Type B pancreatic cell (in vitro differentiated cells): ENCODE measurements at regions not wholly inside any gene's neighbourhood (a gene's known extent, or its start where the extent isn't known, plus 50 kb on each side); places are given as distances from the start of the nearest gene placed in this dataset.
"Not testable (repeated sequence)": the region's sequence is repeated elsewhere in the genome, so short reads cannot be mapped to it uniquely, and the experiment has no call there.

ENCODE experiments used
- DNase-seq: peaks from one replicate; pipeline ENCODE4 v3.0.0; 2021; ENCODE audit warnings: mixed read lengths; ENCODE audit not compliant: unreplicated experiment; ENCODE audit errors: extremely low spot score
- H3K27ac Mint-ChIP-seq: 2 replicates; pipeline ENCODE4 v1.8.0; 2021; ENCODE audit warnings: mild to moderate bottlenecking, mixed read lengths
- H3K27me3 Mint-ChIP-seq: 2 replicates; pipeline ENCODE4 v1.8.0; 2021; ENCODE audit warnings: mixed read lengths
- H3K36me3 Mint-ChIP-seq: 2 replicates; pipeline ENCODE4 v1.8.0; 2021; ENCODE audit warnings: mixed read lengths
- H3K4me1 Mint-ChIP-seq: one replicate; pipeline ENCODE4 v1.8.0; 2021; ENCODE audit warnings: mixed read lengths; ENCODE audit not compliant: unreplicated experiment
- H3K4me3 Mint-ChIP-seq: 2 replicates; pipeline ENCODE4 v1.8.0; 2021; ENCODE audit warnings: mild to moderate bottlenecking, mixed read lengths
- H3K9me3 Mint-ChIP-seq: 2 replicates; pipeline ENCODE4 v1.8.0; 2021; ENCODE audit warnings: mixed read lengths
- TF ChIP-seq, protein P1 (sequence below): fragments of 200-600 bp; sonication (generic); conservative IDR thresholded peaks from 2 replicates; pipeline ENCODE4 v1.5.0; 2021; ENCODE audit warnings: antibody characterized with exemption, mild to moderate bottlenecking

DNA sequence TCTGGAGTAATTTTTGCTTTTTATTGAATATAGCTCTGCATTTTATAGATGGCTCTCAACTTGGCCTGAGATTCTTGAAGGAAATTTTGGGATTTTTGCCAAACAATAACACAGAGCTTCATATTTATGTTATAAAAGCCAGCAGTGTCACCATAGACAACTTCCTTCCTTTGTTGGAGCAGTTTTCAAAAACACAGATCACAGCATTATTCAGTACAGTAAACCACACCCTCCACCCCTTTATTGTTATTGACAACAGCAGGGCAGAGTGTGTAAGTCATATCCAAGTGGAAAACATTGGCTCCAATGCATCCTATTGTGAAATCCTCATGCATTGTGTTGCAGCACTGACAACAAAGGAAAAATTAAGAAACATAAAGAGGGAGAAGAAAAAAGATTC lies 62.6 kb upstream of the PRSS23 start:
- TF ChIP-seq, protein P1, sequence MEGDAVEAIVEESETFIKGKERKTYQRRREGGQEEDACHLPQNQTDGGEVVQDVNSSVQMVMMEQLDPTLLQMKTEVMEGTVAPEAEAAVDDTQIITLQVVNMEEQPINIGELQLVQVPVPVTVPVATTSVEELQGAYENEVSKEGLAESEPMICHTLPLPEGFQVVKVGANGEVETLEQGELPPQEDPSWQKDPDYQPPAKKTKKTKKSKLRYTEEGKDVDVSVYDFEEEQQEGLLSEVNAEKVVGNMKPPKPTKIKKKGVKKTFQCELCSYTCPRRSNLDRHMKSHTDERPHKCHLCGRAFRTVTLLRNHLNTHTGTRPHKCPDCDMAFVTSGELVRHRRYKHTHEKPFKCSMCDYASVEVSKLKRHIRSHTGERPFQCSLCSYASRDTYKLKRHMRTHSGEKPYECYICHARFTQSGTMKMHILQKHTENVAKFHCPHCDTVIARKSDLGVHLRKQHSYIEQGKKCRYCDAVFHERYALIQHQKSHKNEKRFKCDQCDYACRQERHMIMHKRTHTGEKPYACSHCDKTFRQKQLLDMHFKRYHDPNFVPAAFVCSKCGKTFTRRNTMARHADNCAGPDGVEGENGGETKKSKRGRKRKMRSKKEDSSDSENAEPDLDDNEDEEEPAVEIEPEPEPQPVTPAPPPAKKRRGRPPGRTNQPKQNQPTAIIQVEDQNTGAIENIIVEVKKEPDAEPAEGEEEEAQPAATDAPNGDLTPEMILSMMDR, result no peak
- no peak overlapping the region for H3K27ac Mint-ChIP-seq
- no peak overlapping the region for H3K4me3 Mint-ChIP-seq
- H3K27me3 Mint-ChIP-seq, result no peaks in the 10 kb centered on the region
- H3K9me3 Mint-ChIP-seq, result peaks cover 5% of the 10 kb centered on the region
- no peak for DNase-seq
- peaks cover 33% of the 10 kb centered on the region for H3K4me1 Mint-ChIP-seq
- no peaks in the 10 kb centered on the region for H3K36me3 Mint-ChIP-seq

DNA sequence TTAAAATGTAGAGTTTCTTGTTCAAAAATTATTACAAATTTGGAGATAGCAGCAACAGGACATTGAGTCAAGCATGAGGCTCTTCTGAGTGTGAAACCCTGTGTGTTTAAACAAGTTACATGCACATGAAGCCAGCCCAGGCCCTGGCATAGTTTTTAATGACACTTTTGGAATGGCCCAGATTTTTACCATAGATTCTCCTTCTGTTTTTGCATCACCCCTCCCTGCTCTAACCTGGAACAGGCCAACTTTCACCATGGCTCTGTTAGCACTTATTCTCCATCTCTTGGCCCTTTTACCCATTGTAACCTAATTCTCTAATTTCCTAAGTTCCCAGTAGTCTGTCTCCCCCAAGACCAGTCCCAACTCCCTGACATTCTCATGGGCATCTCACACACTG lies 63.1 kb upstream of the PRSS23 start:
- Mint-ChIP-seq H3K4me3 (no peak overlapping the region), H3K9me3 (peaks cover under 1% of the 10 kb centered on the region), H3K4me1 (peaks cover 28% of the 10 kb centered on the region), H3K36me3 (no peaks in the 10 kb centered on the region), H3K27me3 (no peaks in the 10 kb centered on the region), H3K27ac (no peak overlapping the region)
- TF ChIP-seq, protein P1, result no peak
- DNase-seq, result no peak

DNA sequence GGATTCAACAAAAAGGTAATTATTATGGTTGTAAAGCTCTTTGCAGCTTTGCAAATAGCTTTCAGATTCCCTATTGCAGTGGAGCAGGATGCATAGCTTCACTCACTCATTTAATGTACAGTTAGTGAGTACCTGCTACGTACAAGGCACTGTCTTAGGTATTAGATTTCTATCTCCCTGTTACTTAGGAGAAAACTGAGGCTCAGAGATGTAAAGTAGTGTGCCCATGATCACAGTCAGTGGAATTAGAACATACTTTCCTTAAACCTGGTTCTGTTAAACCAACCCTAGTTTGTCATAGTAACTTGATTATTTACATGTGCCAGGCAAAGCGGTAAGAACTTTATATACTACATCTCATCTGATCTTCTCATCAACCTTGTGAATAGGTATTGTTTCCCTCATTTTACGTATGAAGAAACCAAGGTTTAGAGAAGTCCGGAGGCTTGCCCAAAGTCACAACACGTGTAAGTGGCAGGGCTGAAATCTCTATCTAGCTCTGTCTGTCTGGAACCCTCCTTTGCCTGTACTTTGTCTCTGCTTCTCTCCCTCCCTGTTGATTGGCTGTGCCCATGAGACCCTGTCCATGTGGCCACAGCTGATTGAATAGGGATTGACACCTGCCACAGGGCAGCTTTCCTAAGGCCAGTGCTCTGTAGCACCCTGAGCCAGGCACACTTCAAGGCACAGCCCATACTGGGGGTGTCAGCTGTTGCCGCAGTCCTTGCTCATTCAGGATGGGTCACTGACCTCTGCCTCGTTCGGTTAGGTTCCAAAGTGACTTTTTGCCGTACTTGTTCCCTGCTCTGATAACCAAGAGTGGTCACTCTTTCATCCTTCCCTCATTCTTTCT lies 63.8 kb upstream of the PRSS23 start:
- Mint-ChIP-seq H3K27me3 (no peaks in the 10 kb centered on the region), H3K36me3 (no peaks in the 10 kb centered on the region), H3K4me1 (peaks cover 24% of the 10 kb centered on the region), H3K4me3 (no peak overlapping the region), H3K9me3 (no peaks in the 10 kb centered on the region), H3K27ac (no peak overlapping the region)
- TF ChIP-seq, protein P1, result no peak
- DNase-seq, result no peak

DNA sequence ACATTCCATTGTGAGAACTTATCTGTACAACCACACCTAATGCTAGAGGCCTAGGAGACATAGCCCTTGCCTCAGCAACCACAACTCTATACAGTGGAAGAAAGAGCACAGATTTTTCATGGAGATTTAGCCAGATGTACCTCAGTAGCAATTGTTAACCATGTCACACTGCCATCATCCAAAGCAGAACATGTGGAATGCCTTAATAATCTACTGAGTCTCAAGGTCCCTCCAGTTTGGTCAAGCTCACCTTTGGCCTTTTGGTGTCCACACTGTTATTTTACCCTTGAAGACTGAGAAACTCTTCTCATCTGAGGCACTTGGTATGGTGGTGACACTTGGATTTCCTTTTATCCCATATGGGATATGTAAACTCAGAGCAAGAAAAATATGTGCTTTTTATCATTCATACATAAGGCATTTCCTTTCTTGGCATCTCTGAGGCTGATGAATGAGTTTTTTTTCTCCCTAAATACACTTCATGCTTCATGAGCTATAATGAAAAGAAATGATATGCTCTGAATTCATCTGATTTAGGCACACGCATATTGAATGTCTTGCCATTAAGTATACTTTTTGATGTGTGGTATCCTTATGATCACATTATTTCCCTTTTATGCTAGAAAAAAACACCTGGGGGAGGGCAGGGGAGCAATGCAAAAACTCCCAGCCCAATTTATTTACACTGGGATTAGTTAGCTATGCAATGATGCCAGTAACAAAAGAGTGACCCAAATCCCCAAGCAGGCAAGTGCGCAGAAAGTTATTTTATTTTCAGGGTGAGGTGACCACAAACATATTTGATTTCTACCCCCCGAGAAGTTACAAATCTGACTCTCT lies 63.3 kb upstream of the ME3 start:
- Mint-ChIP-seq H3K4me1 (peaks cover 16% of the 10 kb centered on the region), H3K36me3 (no peaks in the 10 kb centered on the region)
- no peak for DNase-seq

DNA sequence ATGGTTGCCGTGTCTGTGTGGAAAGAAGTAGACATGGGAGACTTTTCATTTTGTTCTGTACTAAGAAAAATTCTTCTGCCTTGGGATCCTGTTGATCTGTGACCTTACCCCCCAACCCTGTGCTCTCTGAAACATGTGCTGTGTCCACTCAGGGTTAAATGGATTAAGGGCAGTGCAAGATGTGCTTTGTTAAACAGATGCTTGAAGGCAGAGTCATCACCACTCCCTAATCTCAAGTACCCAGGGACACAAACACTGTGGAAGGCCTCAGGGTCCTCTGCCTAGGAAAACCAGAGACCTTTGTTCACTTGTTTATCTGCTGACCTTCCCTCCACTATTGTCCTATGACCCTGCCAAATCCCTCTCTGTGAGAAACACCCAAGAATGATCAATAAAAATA lies 60.3 kb upstream of the ME3 start:
- not testable (repeated sequence) for H3K4me1 Mint-ChIP-seq, H3K9me3 Mint-ChIP-seq, H3K27me3 Mint-ChIP-seq, H3K27ac Mint-ChIP-seq, DNase-seq, H3K36me3 Mint-ChIP-seq, H3K4me3 Mint-ChIP-seq

More for the DNA sequence above, 63.3 kb upstream of the ME3 start:
- TF ChIP-seq, protein P1, result no peak
- no peaks in the 10 kb centered on the region for H3K9me3 Mint-ChIP-seq
- no peak overlapping the region for H3K4me3 Mint-ChIP-seq
- H3K27ac Mint-ChIP-seq, result no peak overlapping the region
- no peaks in the 10 kb centered on the region for H3K27me3 Mint-ChIP-seq

DNA sequence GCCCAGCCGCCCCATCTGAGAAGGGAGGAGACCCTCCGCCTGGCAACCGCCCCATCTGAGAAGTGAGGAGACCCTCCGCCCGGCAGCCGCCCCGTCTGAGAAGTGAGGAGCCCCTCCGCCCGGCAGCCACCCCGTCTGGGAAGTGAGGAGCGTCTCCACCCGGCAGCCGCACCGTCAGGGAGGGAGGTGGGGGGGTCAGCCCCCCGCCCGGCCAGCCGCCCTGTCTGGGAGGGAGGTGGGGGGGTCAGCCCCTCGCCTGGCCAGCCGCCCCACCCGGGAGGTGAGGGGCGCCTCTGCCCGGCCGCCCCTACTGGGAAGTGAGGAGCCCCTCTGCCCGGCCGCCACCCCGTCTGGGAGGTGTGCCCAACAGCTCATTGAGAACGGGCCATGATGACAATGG lies 59.9 kb upstream of the ME3 start:
- DNase-seq, H3K27me3 Mint-ChIP-seq: not testable (repeated sequence)

DNA sequence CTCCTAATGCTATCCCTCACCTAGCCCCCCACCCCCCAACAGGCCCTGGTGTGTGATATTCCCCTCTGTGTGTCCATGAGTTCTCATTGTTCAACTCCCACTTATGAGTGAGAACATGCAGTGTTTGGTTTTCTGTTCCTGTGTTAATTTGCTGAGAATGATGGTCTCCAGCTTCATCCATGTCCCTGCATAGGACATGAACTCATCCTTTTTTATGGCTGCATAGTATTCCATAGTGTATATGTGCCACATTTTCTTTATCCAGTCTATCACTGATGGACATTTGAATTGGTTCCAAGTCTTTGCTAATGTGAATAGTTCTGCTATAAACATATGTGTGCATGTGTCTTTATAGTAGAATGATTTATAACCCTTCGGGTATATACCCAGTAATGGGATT lies 57.2 kb upstream of the ME3 start:
- not testable (repeated sequence) for DNase-seq, H3K36me3 Mint-ChIP-seq, H3K4me3 Mint-ChIP-seq, H3K27me3 Mint-ChIP-seq, H3K4me1 Mint-ChIP-seq, H3K9me3 Mint-ChIP-seq, H3K27ac Mint-ChIP-seq

More for the DNA sequence above, 59.9 kb upstream of the ME3 start:
- not testable (repeated sequence) for H3K9me3 Mint-ChIP-seq, H3K36me3 Mint-ChIP-seq, H3K27ac Mint-ChIP-seq, H3K4me1 Mint-ChIP-seq, H3K4me3 Mint-ChIP-seq
